WTC11 (cell line): ENCODE measurements at regions not wholly inside any gene's neighbourhood (a gene's known extent, or its start where the extent isn't known, plus 50 kb on each side); places are given as distances from the start of the nearest gene placed in this dataset.

Experiments used
- ATAC-seq: fragments of 200-7000 bp; cut with Tn5 transposase; 2 replicates; pipeline ENCODE4 v1.10.0; 2021; ENCODE audit warnings: mild to moderate bottlenecking, moderate library complexity
- CTCF ChIA-PET: fragments of 300-600 bp; sonication (Branson Sonifier 250); formaldehyde crosslinking; loops from one replicate; lab custom pipeline; 2021; ENCODE audit warnings: antibody characterized with exemption; lab: Charles Lee
- POLR2A ChIA-PET: fragments of 350-600 bp; sonication (Branson Sonifier 250); formaldehyde crosslinking; loops from one replicate; lab custom pipeline; 2021; ENCODE audit warnings: antibody characterized with exemption; lab: Charles Lee
- DNase-seq: peaks from one replicate; pipeline ENCODE4 v3.0.0; 2021; ENCODE audit warnings: low spot score
- H3K27ac Mint-ChIP-seq: 2 replicates; pipeline ENCODE4 v1.8.0; 2021; ENCODE audit warnings: mixed read lengths
- H3K27me3 Mint-ChIP-seq: 2 replicates; pipeline ENCODE4 v1.8.0; 2021; ENCODE audit warnings: low read depth, mild to moderate bottlenecking, moderate library complexity, mixed read lengths
- H3K36me3 Mint-ChIP-seq: 2 replicates; pipeline ENCODE4 v1.8.0; 2021; ENCODE audit warnings: mixed read lengths
- H3K4me1 Mint-ChIP-seq: 2 replicates; pipeline ENCODE4 v1.8.0; 2022; ENCODE audit warnings: mixed read lengths
- H3K4me3 Mint-ChIP-seq: 2 replicates; pipeline ENCODE4 v1.8.0; 2021; ENCODE audit warnings: mild to moderate bottlenecking, moderate library complexity, mixed read lengths
- H3K9me3 Mint-ChIP-seq: 2 replicates; pipeline ENCODE4 v1.8.0; 2021; ENCODE audit warnings: mixed read lengths
- ATF1 ChIP-seq: sonication (generic); formaldehyde crosslinking; IDR thresholded peaks from 2 replicates; pipeline ENCODE4 v1.8.1; 2023; ENCODE audit warnings: mild to moderate bottlenecking, moderate library complexity, missing genetic modification reagents
- CREB1 ChIP-seq: sonication (generic); formaldehyde crosslinking; IDR thresholded peaks from 2 replicates; pipeline ENCODE4 v1.8.0; 2023; ENCODE audit warnings: mild to moderate bottlenecking, missing genetic modification reagents
- ESRRA ChIP-seq: sonication (generic); formaldehyde crosslinking; IDR thresholded peaks from 2 replicates; pipeline ENCODE4 v1.8.1; 2022; ENCODE audit warnings: mild to moderate bottlenecking, missing genetic modification reagents, borderline replicate concordance
- FOXK1 ChIP-seq: sonication (generic); formaldehyde crosslinking; IDR thresholded peaks from 2 replicates; pipeline ENCODE4 v1.8.0; 2022; ENCODE audit warnings: mild to moderate bottlenecking, moderate library complexity, missing genetic modification reagents
- GTF2I ChIP-seq: fragments of 250-450 bp; sonication (Bioruptor Pico); conservative IDR thresholded peaks from 2 replicates; pipeline ENCODE4 v1.4.0; 2021; ENCODE audit warnings: mild to moderate bottlenecking
- JAZF1 ChIP-seq: fragments of 250-450 bp; sonication (Bioruptor Pico); IDR thresholded peaks from 2 replicates; pipeline ENCODE4 v1.9.0; 2021; ENCODE audit warnings: moderate library complexity, mild to moderate bottlenecking, inconsistent platforms
- NFATC4 ChIP-seq: fragments of 250-450 bp; sonication (Bioruptor Pico); IDR thresholded peaks from 2 replicates; pipeline ENCODE4 v1.9.0; 2021; ENCODE audit warnings: mild to moderate bottlenecking
- OVOL2 ChIP-seq: fragments of 250-450 bp; sonication (Bioruptor Pico); IDR thresholded peaks from 2 replicates; pipeline ENCODE4 v1.9.0; 2021; ENCODE audit warnings: mild to moderate bottlenecking, borderline replicate concordance
- PRRX2 ChIP-seq: fragments of 250-450 bp; sonication (Bioruptor Pico); IDR thresholded peaks from 2 replicates; pipeline ENCODE4 v1.8.0; 2021; ENCODE audit warnings: mild to moderate bottlenecking
- SP1 ChIP-seq: sonication (generic); formaldehyde crosslinking; conservative IDR thresholded peaks from 2 replicates; pipeline ENCODE4 v1.8.1; 2022; ENCODE audit warnings: missing genetic modification reagents
- ZNF138 ChIP-seq: sonication (generic); formaldehyde crosslinking; conservative IDR thresholded peaks from 2 replicates; pipeline ENCODE4 v1.8.1; 2022; ENCODE audit warnings: mild to moderate bottlenecking, moderate library complexity, missing genetic modification reagents
- ZNF396 ChIP-seq: fragments of 250-450 bp; sonication (Bioruptor Pico); IDR thresholded peaks from 2 replicates; pipeline ENCODE4 v1.8.0; 2021; ENCODE audit warnings: mild to moderate bottlenecking, moderate library complexity, borderline replicate concordance
- ZNF423 ChIP-seq: fragments of 250-450 bp; sonication (Bioruptor Pico); IDR thresholded peaks from 2 replicates; pipeline ENCODE4 v2.1.2; 2022; ENCODE audit warnings: mild to moderate bottlenecking, moderate library complexity
- ZNF671 ChIP-seq: fragments of 250-450 bp; sonication (Bioruptor Pico); IDR thresholded peaks from 2 replicates; pipeline ENCODE4 v1.8.0; 2021; ENCODE audit warnings: mild to moderate bottlenecking
- TF ChIP-seq, protein P1 (sequence below): sonication (generic); formaldehyde crosslinking; IDR thresholded peaks from 2 replicates; pipeline ENCODE4 v1.8.1; 2022; ENCODE audit warnings: low read depth, missing genetic modification reagents, borderline replicate concordance
- TF ChIP-seq, protein P2 (sequence below): sonication (generic); formaldehyde crosslinking; IDR thresholded peaks from 2 replicates; pipeline ENCODE4 v1.8.1; 2023; ENCODE audit warnings: mild to moderate bottlenecking, missing genetic modification reagents, borderline replicate concordance
- TF ChIP-seq, protein P3 (sequence below): fragments of 250-450 bp; sonication (Bioruptor Pico); IDR thresholded peaks from 2 replicates; pipeline ENCODE4 v1.8.0; 2021; ENCODE audit warnings: mild to moderate bottlenecking
- TF ChIP-seq, protein P4 (sequence below): sonication (generic); formaldehyde crosslinking; IDR thresholded peaks from 2 replicates; pipeline ENCODE4 v1.8.1; 2023; ENCODE audit warnings: mild to moderate bottlenecking, missing genetic modification reagents, moderate library complexity
- TF ChIP-seq, protein P5 (sequence below): fragments of 250-450 bp; sonication (Bioruptor Pico); IDR thresholded peaks from 2 replicates; pipeline ENCODE4 v1.9.0; 2021; ENCODE audit warnings: mild to moderate bottlenecking
- TF ChIP-seq, protein P6 (sequence below): fragments of 250-450 bp; sonication (Bioruptor Pico); IDR thresholded peaks from 2 replicates; pipeline ENCODE4 v1.9.0; 2021; ENCODE audit warnings: mild to moderate bottlenecking
- TF ChIP-seq, protein P7 (sequence below): sonication (generic); formaldehyde crosslinking; IDR thresholded peaks from 2 replicates; pipeline ENCODE4 v1.8.0; 2022; ENCODE audit warnings: missing genetic modification reagents

DNA sequence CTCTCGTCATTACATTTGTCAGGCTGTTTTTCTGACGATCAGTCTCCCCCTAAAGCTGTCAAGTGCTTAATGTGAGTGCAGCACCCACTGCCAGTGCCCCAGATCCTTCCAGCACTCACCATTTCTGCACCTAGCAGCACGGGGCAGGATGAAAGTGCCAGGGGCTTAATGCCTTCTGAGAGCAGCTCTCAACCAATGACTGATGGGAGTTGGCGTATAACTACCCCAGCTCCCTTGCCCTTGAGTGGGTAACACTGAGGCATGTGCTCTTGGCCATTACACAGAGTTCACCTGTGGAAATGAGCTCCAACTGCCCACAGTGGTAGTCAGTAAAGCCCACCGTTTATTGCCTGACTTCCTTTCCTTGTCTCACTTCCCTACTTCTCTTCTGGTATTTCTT is 226.2 kb upstream of the BCOR start:
- ATAC-seq, result no peak
- peaks cover 21% of the 10 kb centered on the region for H3K4me1 Mint-ChIP-seq
- peaks cover 11% of the 10 kb centered on the region for H3K9me3 Mint-ChIP-seq
- H3K4me3 Mint-ChIP-seq, result no peak overlapping the region
- H3K27ac Mint-ChIP-seq, result no peak overlapping the region
- no peak for DNase-seq
- CTCF ChIA-PET, result interaction anchor here (0.6 kb wide), 1 partner anchor 38 kb away, joined by 3 read pairs; no protein-coding TSS in a partner anchor
- TF ChIP-seq, protein P1, sequence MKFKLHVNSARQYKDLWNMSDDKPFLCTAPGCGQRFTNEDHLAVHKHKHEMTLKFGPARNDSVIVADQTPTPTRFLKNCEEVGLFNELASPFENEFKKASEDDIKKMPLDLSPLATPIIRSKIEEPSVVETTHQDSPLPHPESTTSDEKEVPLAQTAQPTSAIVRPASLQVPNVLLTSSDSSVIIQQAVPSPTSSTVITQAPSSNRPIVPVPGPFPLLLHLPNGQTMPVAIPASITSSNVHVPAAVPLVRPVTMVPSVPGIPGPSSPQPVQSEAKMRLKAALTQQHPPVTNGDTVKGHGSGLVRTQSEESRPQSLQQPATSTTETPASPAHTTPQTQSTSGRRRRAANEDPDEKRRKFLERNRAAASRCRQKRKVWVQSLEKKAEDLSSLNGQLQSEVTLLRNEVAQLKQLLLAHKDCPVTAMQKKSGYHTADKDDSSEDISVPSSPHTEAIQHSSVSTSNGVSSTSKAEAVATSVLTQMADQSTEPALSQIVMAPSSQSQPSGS (CRISPR knock-in tag), result no peak
- TF ChIP-seq, protein P2, sequence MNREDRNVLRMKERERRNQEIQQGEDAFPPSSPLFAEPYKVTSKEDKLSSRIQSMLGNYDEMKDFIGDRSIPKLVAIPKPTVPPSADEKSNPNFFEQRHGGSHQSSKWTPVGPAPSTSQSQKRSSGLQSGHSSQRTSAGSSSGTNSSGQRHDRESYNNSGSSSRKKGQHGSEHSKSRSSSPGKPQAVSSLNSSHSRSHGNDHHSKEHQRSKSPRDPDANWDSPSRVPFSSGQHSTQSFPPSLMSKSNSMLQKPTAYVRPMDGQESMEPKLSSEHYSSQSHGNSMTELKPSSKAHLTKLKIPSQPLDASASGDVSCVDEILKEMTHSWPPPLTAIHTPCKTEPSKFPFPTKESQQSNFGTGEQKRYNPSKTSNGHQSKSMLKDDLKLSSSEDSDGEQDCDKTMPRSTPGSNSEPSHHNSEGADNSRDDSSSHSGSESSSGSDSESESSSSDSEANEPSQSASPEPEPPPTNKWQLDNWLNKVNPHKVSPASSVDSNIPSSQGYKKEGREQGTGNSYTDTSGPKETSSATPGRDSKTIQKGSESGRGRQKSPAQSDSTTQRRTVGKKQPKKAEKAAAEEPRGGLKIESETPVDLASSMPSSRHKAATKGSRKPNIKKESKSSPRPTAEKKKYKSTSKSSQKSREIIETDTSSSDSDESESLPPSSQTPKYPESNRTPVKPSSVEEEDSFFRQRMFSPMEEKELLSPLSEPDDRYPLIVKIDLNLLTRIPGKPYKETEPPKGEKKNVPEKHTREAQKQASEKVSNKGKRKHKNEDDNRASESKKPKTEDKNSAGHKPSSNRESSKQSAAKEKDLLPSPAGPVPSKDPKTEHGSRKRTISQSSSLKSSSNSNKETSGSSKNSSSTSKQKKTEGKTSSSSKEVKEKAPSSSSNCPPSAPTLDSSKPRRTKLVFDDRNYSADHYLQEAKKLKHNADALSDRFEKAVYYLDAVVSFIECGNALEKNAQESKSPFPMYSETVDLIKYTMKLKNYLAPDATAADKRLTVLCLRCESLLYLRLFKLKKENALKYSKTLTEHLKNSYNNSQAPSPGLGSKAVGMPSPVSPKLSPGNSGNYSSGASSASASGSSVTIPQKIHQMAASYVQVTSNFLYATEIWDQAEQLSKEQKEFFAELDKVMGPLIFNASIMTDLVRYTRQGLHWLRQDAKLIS, result no peak
- TF ChIP-seq ZNF423 (CRISPR knock-in tag) (no peak), ESRRA (CRISPR knock-in tag) (no peak), JAZF1 (CRISPR knock-in tag) (no peak), ZNF396 (CRISPR knock-in tag) (no peak), ATF1 (CRISPR knock-in tag) (no peak), ZNF671 (no peak), NFATC4 (no peak), GTF2I (CRISPR knock-in tag) (no peak)
- TF ChIP-seq, protein P3, sequence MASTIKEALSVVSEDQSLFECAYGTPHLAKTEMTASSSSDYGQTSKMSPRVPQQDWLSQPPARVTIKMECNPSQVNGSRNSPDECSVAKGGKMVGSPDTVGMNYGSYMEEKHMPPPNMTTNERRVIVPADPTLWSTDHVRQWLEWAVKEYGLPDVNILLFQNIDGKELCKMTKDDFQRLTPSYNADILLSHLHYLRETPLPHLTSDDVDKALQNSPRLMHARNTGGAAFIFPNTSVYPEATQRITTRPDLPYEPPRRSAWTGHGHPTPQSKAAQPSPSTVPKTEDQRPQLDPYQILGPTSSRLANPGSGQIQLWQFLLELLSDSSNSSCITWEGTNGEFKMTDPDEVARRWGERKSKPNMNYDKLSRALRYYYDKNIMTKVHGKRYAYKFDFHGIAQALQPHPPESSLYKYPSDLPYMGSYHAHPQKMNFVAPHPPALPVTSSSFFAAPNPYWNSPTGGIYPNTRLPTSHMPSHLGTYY (CRISPR knock-in tag), result no peak
- TF ChIP-seq, protein P4, sequence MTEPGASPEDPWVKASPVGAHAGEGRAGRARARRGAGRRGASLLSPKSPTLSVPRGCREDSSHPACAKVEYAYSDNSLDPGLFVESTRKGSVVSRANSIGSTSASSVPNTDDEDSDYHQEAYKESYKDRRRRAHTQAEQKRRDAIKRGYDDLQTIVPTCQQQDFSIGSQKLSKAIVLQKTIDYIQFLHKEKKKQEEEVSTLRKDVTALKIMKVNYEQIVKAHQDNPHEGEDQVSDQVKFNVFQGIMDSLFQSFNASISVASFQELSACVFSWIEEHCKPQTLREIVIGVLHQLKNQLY, result no peak
- H3K27me3 Mint-ChIP-seq, result no peaks in the 10 kb centered on the region; the same call in 1 of the 2 replicates
- H3K36me3 Mint-ChIP-seq, result peaks cover 6% of the 10 kb centered on the region; the same call in 1 of the 2 replicates
- POLR2A ChIA-PET, result no interaction called here

DNA sequence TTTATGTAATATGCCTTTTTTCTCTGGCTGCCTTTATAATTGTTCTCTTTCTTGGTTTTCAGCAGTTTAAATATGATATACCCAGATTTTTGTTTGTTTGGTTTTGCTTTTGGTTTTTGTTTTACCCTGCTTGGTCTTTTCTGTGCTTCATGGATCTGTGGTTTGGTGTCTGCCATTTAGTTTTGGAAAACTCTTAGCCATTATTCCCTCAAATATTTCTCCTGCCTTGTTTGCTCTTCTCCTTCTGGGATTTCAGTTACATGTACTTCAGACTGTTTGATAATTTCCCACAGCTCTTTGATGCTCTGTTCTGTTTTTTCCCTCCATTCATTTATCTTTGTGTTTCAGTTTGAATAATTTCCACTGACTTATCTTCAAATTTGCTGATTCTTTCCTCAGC is 223.1 kb upstream of the BCOR start:
- ATAC-seq (no peak), DNase-seq (no peak)
- ChIA-PET CTCF (no interaction called here), POLR2A (no interaction called here)
- Mint-ChIP-seq H3K9me3 (peaks cover 13% of the 10 kb centered on the region), H3K4me1 (peaks cover 2% of the 10 kb centered on the region), H3K27ac (no peak overlapping the region), H3K27me3 (no peaks in the 10 kb centered on the region; the same call in 1 of the 2 replicates), H3K4me3 (no peak overlapping the region), H3K36me3 (peaks cover 6% of the 10 kb centered on the region; the same call in 1 of the 2 replicates)
- no peak for TF ChIP-seq CREB1 (CRISPR knock-in tag)
- TF ChIP-seq NFATC4, result no peak
- TF ChIP-seq GTF2I (CRISPR knock-in tag), result no peak
- no peak for TF ChIP-seq PRRX2 (CRISPR knock-in tag)
- TF ChIP-seq, protein P5, sequence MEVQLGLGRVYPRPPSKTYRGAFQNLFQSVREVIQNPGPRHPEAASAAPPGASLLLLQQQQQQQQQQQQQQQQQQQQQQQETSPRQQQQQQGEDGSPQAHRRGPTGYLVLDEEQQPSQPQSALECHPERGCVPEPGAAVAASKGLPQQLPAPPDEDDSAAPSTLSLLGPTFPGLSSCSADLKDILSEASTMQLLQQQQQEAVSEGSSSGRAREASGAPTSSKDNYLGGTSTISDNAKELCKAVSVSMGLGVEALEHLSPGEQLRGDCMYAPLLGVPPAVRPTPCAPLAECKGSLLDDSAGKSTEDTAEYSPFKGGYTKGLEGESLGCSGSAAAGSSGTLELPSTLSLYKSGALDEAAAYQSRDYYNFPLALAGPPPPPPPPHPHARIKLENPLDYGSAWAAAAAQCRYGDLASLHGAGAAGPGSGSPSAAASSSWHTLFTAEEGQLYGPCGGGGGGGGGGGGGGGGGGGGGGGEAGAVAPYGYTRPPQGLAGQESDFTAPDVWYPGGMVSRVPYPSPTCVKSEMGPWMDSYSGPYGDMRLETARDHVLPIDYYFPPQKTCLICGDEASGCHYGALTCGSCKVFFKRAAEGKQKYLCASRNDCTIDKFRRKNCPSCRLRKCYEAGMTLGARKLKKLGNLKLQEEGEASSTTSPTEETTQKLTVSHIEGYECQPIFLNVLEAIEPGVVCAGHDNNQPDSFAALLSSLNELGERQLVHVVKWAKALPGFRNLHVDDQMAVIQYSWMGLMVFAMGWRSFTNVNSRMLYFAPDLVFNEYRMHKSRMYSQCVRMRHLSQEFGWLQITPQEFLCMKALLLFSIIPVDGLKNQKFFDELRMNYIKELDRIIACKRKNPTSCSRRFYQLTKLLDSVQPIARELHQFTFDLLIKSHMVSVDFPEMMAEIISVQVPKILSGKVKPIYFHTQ (CRISPR knock-in tag), result no peak
- TF ChIP-seq SP1 (CRISPR knock-in tag), result no peak
- TF ChIP-seq ZNF138 (CRISPR knock-in tag), result no peak
- TF ChIP-seq, protein P6, sequence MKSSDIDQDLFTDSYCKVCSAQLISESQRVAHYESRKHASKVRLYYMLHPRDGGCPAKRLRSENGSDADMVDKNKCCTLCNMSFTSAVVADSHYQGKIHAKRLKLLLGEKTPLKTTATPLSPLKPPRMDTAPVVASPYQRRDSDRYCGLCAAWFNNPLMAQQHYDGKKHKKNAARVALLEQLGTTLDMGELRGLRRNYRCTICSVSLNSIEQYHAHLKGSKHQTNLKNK (CRISPR knock-in tag), result no peak
- TF ChIP-seq OVOL2 (CRISPR knock-in tag), result no peak
- TF ChIP-seq, protein P7, sequence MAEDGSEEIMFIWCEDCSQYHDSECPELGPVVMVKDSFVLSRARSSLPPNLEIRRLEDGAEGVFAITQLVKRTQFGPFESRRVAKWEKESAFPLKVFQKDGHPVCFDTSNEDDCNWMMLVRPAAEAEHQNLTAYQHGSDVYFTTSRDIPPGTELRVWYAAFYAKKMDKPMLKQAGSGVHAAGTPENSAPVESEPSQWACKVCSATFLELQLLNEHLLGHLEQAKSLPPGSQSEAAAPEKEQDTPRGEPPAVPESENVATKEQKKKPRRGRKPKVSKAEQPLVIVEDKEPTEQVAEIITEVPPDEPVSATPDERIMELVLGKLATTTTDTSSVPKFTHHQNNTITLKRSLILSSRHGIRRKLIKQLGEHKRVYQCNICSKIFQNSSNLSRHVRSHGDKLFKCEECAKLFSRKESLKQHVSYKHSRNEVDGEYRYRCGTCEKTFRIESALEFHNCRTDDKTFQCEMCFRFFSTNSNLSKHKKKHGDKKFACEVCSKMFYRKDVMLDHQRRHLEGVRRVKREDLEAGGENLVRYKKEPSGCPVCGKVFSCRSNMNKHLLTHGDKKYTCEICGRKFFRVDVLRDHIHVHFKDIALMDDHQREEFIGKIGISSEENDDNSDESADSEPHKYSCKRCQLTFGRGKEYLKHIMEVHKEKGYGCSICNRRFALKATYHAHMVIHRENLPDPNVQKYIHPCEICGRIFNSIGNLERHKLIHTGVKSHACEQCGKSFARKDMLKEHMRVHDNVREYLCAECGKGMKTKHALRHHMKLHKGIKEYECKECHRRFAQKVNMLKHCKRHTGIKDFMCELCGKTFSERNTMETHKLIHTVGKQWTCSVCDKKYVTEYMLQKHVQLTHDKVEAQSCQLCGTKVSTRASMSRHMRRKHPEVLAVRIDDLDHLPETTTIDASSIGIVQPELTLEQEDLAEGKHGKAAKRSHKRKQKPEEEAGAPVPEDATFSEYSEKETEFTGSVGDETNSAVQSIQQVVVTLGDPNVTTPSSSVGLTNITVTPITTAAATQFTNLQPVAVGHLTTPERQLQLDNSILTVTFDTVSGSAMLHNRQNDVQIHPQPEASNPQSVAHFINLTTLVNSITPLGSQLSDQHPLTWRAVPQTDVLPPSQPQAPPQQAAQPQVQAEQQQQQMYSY (CRISPR knock-in tag), result no peak
- TF ChIP-seq FOXK1 (CRISPR knock-in tag), result no peak
